ENCODE measurements at regions not wholly inside any gene's neighbourhood (a gene's known extent, or its start where the extent isn't known, plus 50 kb on each side); places are given as distances from the start of the nearest gene placed in this dataset.

DNA sequence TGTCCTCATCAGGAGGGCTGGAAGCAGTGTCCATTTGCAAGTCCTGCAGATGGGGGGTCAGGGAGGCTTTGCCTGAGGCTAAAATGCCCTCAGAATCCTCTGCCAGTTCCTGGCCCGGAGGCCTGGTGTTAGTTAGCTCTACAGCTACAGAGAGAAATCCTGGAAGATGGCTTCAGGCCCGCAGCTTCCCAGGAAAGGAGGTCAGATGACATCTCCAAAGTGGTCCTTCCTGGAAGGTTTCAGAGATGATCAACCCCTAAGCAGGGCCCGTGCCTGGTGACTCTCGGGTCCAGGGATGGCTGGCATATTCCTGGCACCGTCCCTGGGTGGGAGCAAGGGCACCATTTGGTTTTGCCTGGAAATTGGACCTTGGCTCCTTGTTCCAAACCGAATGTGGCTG is 959.1 kb downstream of the BRD1 start:
- no peak overlapping the region for H3K4me3 ChIP-seq (ENCODE audit: low read depth, low read length)
- TF ChIP-seq, protein P1, sequence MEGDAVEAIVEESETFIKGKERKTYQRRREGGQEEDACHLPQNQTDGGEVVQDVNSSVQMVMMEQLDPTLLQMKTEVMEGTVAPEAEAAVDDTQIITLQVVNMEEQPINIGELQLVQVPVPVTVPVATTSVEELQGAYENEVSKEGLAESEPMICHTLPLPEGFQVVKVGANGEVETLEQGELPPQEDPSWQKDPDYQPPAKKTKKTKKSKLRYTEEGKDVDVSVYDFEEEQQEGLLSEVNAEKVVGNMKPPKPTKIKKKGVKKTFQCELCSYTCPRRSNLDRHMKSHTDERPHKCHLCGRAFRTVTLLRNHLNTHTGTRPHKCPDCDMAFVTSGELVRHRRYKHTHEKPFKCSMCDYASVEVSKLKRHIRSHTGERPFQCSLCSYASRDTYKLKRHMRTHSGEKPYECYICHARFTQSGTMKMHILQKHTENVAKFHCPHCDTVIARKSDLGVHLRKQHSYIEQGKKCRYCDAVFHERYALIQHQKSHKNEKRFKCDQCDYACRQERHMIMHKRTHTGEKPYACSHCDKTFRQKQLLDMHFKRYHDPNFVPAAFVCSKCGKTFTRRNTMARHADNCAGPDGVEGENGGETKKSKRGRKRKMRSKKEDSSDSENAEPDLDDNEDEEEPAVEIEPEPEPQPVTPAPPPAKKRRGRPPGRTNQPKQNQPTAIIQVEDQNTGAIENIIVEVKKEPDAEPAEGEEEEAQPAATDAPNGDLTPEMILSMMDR (IDR thresholded peaks at IDR 0.05; ENCODE audit: insufficient read depth, low read length, severe bottlenecking), result no peak
- no peaks in the 10 kb centered on the region for H3K36me3 ChIP-seq (ENCODE audit: control insufficient read depth, insufficient read depth, low read length)
- FAIRE-seq, result no peak
- H3K27me3 ChIP-seq (ENCODE audit: control insufficient read depth, insufficient read depth, low read length), result no peaks in the 10 kb centered on the region
- no peak for DNase-seq (ENCODE audit: low read depth)

DNA sequence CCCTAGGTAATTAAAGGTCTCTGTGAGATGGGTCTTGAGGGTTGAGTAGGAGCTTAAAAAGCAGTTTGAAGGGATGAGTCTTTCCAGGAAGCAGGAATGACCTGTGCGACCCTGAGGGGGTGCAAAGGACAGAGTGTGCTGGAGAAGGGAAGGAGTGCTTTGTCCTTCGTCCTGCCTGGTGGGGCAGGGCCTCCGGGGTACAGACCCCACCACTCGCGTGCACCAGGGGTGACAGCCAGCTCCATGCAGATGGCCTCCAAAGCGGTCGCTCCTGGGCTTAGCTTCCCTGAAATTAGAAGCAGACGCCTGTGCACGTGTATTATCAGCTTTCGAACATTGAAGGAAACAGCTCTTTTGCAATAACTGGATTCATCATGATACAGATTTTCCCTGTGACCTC is 959.8 kb downstream of the BRD1 start:
- no peak overlapping the region for H3K4me3 ChIP-seq (ENCODE audit: low read depth, low read length)
- H3K36me3 ChIP-seq (ENCODE audit: control insufficient read depth, insufficient read depth, low read length), result no peaks in the 10 kb centered on the region
- DNase-seq (ENCODE audit: low read depth) (no peak), FAIRE-seq (no peak)
- H3K27me3 ChIP-seq (ENCODE audit: control insufficient read depth, insufficient read depth, low read length), result no peaks in the 10 kb centered on the region
- TF ChIP-seq, protein P1 (IDR thresholded peaks at IDR 0.05; ENCODE audit: insufficient read depth, low read length, severe bottlenecking), result no peak

GRCh38 chr22:48866906-48867681 is 960.6 kb downstream of the BRD1 start:
- Histone ChIP-seq H3K27me3 (ENCODE audit: control insufficient read depth, insufficient read depth, low read length) (no peaks in the 10 kb centered on the region), H3K36me3 (ENCODE audit: control insufficient read depth, insufficient read depth, low read length) (no peaks in the 10 kb centered on the region), H3K4me3 (ENCODE audit: low read depth, low read length) (no peak overlapping the region)
- FAIRE-seq, result no peak
- DNase-seq (ENCODE audit: low read depth), result no peak
- TF ChIP-seq, protein P1 (IDR thresholded peaks at IDR 0.05; ENCODE audit: insufficient read depth, low read length, severe bottlenecking), result no peak

- no peak for FAIRE-seq
- Histone ChIP-seq H3K27me3 (ENCODE audit: control insufficient read depth, insufficient read depth, low read length) (no peaks in the 10 kb centered on the region), H3K36me3 (ENCODE audit: control insufficient read depth, insufficient read depth, low read length) (no peaks in the 10 kb centered on the region), H3K4me3 (ENCODE audit: low read depth, low read length) (no peak overlapping the region)
- no peak for DNase-seq (ENCODE audit: low read depth)
- TF ChIP-seq, protein P1 (IDR thresholded peaks at IDR 0.05; ENCODE audit: insufficient read depth, low read length, severe bottlenecking), result no peak
Measured at GRCh38 chr22:48864748-48865147, 962.9 kb downstream of the BRD1 start.

- Histone ChIP-seq H3K4me3 (ENCODE audit: low read depth, low read length) (no peak overlapping the region), H3K36me3 (ENCODE audit: control insufficient read depth, insufficient read depth, low read length) (no peaks in the 10 kb centered on the region), H3K27me3 (ENCODE audit: control insufficient read depth, insufficient read depth, low read length) (no peaks in the 10 kb centered on the region)
- TF ChIP-seq, protein P1 (IDR thresholded peaks at IDR 0.05; ENCODE audit: insufficient read depth, low read length, severe bottlenecking), result no peak
- FAIRE-seq (no peak), DNase-seq (ENCODE audit: low read depth) (no peak)
Measured at GRCh38 chr22:48863965-48864528, 963.6 kb downstream of the BRD1 start.

Data from bronchial epithelial cell (primary cell).